GM10248 (cell line): ENCODE measurements at regions not wholly inside any gene's neighbourhood (a gene's known extent, or its start where the extent isn't known, plus 50 kb on each side); places are given as distances from the start of the nearest gene placed in this dataset.

Experiments used
- CTCF ChIA-PET: fragments of 300-600 bp; sonication (Branson Sonifier 250); formaldehyde crosslinking; extraction: SDS; loops from one replicate; lab custom pipeline; 2021; ENCODE audit warnings: antibody characterized with exemption; lab: Yijun Ruan, JAX
- POLR2A ChIA-PET: fragments of 350-650 bp; sonication (Branson Sonifier 250); formaldehyde crosslinking; extraction: SDS; loops from one replicate; lab custom pipeline; 2020; ENCODE audit warnings: antibody characterized with exemption; lab: Yijun Ruan, JAX
- DNase-seq: peaks from one replicate; pipeline ENCODE4 v3.0.0; 2012; ENCODE audit errors: extremely low spot score
- CTCF ChIP-seq: IDR thresholded peaks from 2 replicates; pipeline ENCODE4 v1.5.1; 2012; ENCODE audit warnings: mild to moderate bottlenecking, low read depth; ENCODE audit errors: extremely low read depth, missing control alignments, control extremely low read depth

GRCh38 chr5:112023766-112024165, 266.8 kb upstream of the NREP start:
- POLR2A ChIA-PET = no interaction called here

GRCh38 chr5:112018846-112019245, 261.9 kb upstream of the NREP start:
- POLR2A ChIA-PET = no interaction called here
- no peak for DNase-seq
- CTCF ChIA-PET = no interaction called here
- no peak for TF ChIP-seq CTCF

More at GRCh38 chr5:112023766-112024165, 266.8 kb upstream of the NREP start:
- CTCF ChIA-PET = interaction anchor here (0.7 to 1.3 kb wide), 5 partner anchors 8 to 755 kb away, joined by 3 read pairs; no protein-coding TSS in a partner anchor
- no peak for DNase-seq
- no peak for TF ChIP-seq CTCF

- DNase-seq = no peak
- ChIA-PET POLR2A (no interaction called here), CTCF (interaction anchor here (1.0 kb wide), 1 partner anchor 40 kb away, joined by 3 read pairs; no protein-coding TSS in a partner anchor)
- no peak for TF ChIP-seq CTCF
Measured at GRCh38 chr5:112016980-112017379, 260.0 kb upstream of the NREP start.

GRCh38 chr5:112014783-112015395, 257.9 kb upstream of the NREP start:
- TF ChIP-seq CTCF = no peak
- ChIA-PET CTCF (interaction anchor here (0.5 to 2.0 kb wide), 6 partner anchors 8 to 464 kb away, joined by 3 to 8 read pairs (median 3); no protein-coding TSS in a partner anchor), POLR2A (no interaction called here)
- DNase-seq = no peak

GRCh38 chr5:112013660-112014059, 256.7 kb upstream of the NREP start:
- ChIA-PET CTCF (no interaction called here), POLR2A (no interaction called here)
- no peak for TF ChIP-seq CTCF
- DNase-seq = no peak

- ChIA-PET CTCF (no interaction called here), POLR2A (no interaction called here)
- no peak for TF ChIP-seq CTCF
- DNase-seq = no peak
Measured at GRCh38 chr5:112012104-112012503, 255.1 kb upstream of the NREP start.
